ENCODE measurements at regions not wholly inside any gene's neighbourhood (a gene's known extent, or its start where the extent isn't known, plus 50 kb on each side); places are given as distances from the start of the nearest gene placed in this dataset.
"Not testable (repeated sequence)": the region's sequence is repeated elsewhere in the genome, so short reads cannot be mapped to it uniquely, and the experiment has no call there.

DNA sequence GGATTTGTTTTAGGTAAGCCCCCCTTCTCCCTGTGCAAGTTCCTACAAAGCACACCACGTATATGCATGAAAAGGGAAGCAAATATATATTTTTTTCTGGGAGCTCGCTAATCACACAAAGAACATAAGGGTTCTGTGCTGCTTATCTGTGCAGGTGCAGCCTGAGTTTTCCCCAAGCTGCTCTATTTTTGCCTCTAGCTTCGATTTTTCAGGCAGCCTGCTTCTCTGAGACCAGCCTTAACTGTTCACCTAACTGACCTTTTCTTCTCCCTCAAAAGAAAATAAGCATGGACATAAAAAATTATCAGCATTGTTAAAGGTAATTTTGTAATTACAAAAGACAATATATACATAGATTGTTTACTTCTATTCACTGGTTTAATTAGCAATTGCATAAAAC lies 552.7 kb downstream of the TGIF2LX start:
- H3K4me1 ChIP-seq (ENCODE audit: control insufficient read depth in 1 of 2, insufficient read depth in 2 of 2, low read length in 2 of 2); H3K36me3 ChIP-seq (ENCODE audit: control insufficient read depth in 1 of 2, insufficient read depth in 2 of 2, low read length in 1 of 2); ATAC-seq (ENCODE audit: low FRiP score); H3K4me3 ChIP-seq (ENCODE audit: low read length in 2 of 2); H3K27me3 ChIP-seq (ENCODE audit: control insufficient read depth in 1 of 2, insufficient read depth in 2 of 2, low read length in 1 of 2); intact Hi-C loops (cut with DNase I); H3K9me3 ChIP-seq (ENCODE audit: control insufficient read depth, low read length); H3K27ac ChIP-seq (ENCODE audit: low read depth in 1 of 2, low read length in 2 of 2); DNase-seq: not testable (repeated sequence)
- WGBS, 2 donors, result 45% methylated on average over 3 of the region's 3 CpGs

DNA sequence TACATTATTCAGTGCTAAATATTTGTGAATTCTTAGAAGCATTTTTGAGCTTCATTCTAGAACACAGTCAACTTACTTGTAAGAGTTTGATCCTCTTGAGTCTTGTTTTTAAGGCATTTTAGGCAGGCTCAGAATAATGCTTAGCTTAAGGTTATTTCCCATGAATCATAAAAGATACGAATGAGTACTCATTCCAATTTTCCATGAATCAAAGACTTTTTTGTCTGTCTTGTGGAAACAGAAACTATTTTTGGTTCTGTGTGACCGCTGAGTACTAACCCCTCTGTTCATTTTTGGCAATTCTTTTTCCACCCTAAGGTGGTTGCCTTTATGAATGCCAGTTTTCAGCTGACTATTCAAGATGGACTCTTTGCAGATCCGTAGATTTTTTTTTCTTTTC lies 563.7 kb downstream of the TGIF2LX start:
- H3K4me1 ChIP-seq (ENCODE audit: control insufficient read depth in 1 of 2, insufficient read depth in 2 of 2, low read length in 2 of 2); intact Hi-C loops (cut with DNase I): not testable (repeated sequence)

DNA sequence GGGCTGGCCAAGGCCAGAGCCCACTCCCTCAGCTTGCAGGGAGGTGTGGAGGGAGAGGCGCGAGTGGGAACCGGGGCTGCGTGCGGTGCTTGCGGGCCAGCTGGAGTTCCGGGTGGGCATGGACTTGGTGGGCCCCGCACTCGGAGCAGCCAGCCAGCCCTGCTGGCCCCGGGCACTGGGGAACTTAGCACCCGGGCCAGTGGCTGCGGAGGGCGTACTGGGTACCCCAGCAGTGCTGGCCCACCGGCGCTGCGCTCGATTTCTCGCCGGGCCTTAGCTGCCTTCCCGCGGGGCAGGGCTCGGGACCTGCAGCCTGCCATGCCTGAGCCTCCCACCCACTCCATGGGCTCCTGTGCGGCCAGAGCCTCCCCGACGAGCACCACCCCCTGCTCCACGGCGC lies 599.6 kb downstream of the TGIF2LX start:
- intact Hi-C loops (cut with DNase I); H3K9me3 ChIP-seq (ENCODE audit: control insufficient read depth, low read length); H3K4me3 ChIP-seq (ENCODE audit: low read length in 2 of 2); ATAC-seq (ENCODE audit: low FRiP score); H3K36me3 ChIP-seq (ENCODE audit: control insufficient read depth in 1 of 2, insufficient read depth in 2 of 2, low read length in 1 of 2); H3K27me3 ChIP-seq (ENCODE audit: control insufficient read depth in 1 of 2, insufficient read depth in 2 of 2, low read length in 1 of 2); H3K4me1 ChIP-seq (ENCODE audit: control insufficient read depth in 1 of 2, insufficient read depth in 2 of 2, low read length in 2 of 2); H3K27ac ChIP-seq (ENCODE audit: low read depth in 1 of 2, low read length in 2 of 2): not testable (repeated sequence)
- 93 to 97% methylated on average over 16 to 23 of the region's 27 CpGs for WGBS, 2 donors
- peak in 1 of 2 donors; percentile 32 for DNase-seq

More for the DNA sequence above, 563.7 kb downstream of the TGIF2LX start:
- not testable (repeated sequence) for H3K4me3 ChIP-seq (ENCODE audit: low read length in 2 of 2); H3K27me3 ChIP-seq (ENCODE audit: control insufficient read depth in 1 of 2, insufficient read depth in 2 of 2, low read length in 1 of 2); H3K36me3 ChIP-seq (ENCODE audit: control insufficient read depth in 1 of 2, insufficient read depth in 2 of 2, low read length in 1 of 2); DNase-seq; H3K27ac ChIP-seq (ENCODE audit: low read depth in 1 of 2, low read length in 2 of 2); ATAC-seq (ENCODE audit: low FRiP score); H3K9me3 ChIP-seq (ENCODE audit: control insufficient read depth, low read length)
- WGBS, 2 donors, result 24 to 35% methylated on average over 3 of the region's 3 CpGs

DNA sequence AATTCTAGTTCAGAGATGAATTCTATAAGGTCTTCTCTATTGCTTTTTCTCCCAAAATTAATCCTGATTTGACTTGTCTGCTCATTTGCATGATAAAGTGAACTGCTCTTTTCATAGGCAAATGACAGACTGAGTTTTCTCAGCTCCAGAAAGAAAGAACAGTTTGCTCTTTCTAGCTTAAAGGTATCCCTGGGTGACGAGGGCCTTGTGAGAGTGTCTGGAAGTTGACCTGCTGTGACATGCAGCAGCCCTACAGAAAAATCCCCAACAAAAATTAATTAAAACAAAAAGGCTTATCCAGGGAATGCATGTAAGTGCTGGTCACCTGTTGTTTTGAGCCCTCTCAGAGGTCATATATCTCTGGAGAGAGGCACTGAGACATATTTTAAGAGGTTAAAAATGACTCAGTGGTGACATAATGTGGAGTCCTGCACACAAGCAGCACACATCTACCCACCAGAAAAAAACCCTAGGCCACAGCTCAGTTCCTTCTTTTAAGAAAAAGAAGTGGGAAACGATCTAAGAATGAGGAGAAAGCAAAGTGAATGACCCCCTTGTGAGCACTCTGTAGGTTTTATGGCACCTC lies 602.8 kb downstream of the TGIF2LX start:
- H3K36me3 ChIP-seq (ENCODE audit: control insufficient read depth in 1 of 2, insufficient read depth in 2 of 2, low read length in 1 of 2); H3K27me3 ChIP-seq (ENCODE audit: control insufficient read depth in 1 of 2, insufficient read depth in 2 of 2, low read length in 1 of 2); H3K9me3 ChIP-seq (ENCODE audit: control insufficient read depth, low read length); H3K4me1 ChIP-seq (ENCODE audit: control insufficient read depth in 1 of 2, insufficient read depth in 2 of 2, low read length in 2 of 2); ATAC-seq (ENCODE audit: low FRiP score); H3K27ac ChIP-seq (ENCODE audit: low read depth in 1 of 2, low read length in 2 of 2); intact Hi-C loops (cut with DNase I); H3K4me3 ChIP-seq (ENCODE audit: low read length in 2 of 2); DNase-seq: not testable (repeated sequence)
- WGBS, 2 donors, result 14 to 26% methylated on average over 1 to 2 of the region's 2 CpGs

Data from aorta (tissue), 5 donors.